ENCODE measurements at regions not wholly inside any gene's neighbourhood (a gene's known extent, or its start where the extent isn't known, plus 50 kb on each side); places are given as distances from the start of the nearest gene placed in this dataset.

DNA sequence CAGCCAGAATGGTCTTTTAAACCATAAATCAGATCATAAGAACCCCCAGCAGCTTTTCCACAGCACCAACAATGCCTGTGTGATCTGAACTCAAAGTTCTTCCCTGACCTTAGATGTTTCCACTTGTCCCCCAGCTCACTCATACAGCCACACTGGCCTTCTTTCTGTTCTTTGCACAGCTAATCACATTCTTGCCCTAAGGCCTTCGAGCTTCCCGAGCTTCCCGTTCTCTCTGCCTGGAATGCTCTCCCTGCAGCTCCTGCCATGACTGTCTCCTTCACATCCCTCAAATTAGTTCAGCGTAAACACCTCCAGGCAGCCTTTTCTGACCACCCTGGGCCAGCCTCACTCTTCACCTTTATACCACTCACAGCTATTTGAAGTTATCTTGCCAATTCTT is 166.8 kb upstream of the NFE2L3 start:
- H3K4me3 ChIP-seq: no peak overlapping the region
- ATAC-seq (no peak), DNase-seq (no peak)
- intact Hi-C loops (cut with DNase I): no loop called here
- H3K9me3 ChIP-seq: no peaks in the 10 kb centered on the region
- H3K27me3 ChIP-seq: no peaks in the 10 kb centered on the region
- H3K36me3 ChIP-seq: no peaks in the 10 kb centered on the region
- no peak overlapping the region for H3K27ac ChIP-seq
- H3K4me1 ChIP-seq: peaks cover 0 to 8% (median 0%) of the 10 kb centered on the region in 4 donors
- WGBS (ENCODE audit: insufficient coverage, low coverage, low lambda C conversion rate, missing lambda C conversion rate): 69% methylated on average over 4 of the region's 4 CpGs
- TF ChIP-seq, protein P1, sequence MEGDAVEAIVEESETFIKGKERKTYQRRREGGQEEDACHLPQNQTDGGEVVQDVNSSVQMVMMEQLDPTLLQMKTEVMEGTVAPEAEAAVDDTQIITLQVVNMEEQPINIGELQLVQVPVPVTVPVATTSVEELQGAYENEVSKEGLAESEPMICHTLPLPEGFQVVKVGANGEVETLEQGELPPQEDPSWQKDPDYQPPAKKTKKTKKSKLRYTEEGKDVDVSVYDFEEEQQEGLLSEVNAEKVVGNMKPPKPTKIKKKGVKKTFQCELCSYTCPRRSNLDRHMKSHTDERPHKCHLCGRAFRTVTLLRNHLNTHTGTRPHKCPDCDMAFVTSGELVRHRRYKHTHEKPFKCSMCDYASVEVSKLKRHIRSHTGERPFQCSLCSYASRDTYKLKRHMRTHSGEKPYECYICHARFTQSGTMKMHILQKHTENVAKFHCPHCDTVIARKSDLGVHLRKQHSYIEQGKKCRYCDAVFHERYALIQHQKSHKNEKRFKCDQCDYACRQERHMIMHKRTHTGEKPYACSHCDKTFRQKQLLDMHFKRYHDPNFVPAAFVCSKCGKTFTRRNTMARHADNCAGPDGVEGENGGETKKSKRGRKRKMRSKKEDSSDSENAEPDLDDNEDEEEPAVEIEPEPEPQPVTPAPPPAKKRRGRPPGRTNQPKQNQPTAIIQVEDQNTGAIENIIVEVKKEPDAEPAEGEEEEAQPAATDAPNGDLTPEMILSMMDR (IDR thresholded peaks at IDR 0.05): no peak
- no peak for TF ChIP-seq POLR2A (IDR thresholded peaks at IDR 0.05)

DNA sequence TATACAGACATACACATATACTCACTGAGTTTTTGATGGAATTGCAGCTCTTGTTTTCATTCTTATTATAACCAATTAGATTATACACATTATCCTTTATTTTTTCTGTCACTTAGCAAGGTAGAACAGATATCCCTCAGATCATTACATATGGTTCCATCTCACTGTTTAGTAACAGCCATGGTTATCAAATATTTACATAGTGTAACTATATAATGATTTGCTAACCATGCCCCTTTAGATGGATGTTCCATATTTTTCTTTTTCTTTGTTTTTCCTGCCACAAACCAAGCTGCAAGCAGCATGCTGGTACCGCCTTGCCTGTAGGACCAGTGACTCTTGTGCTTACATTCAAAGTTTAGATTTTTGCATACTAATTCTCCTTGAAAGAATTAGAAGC is 163.4 kb upstream of the NFE2L3 start:
- TF ChIP-seq, protein P1 (IDR thresholded peaks at IDR 0.05): no peak
- TF ChIP-seq POLR2A (IDR thresholded peaks at IDR 0.05): no peak
- DNase-seq: no peak
- intact Hi-C loops (cut with DNase I): no loop called here
- Histone ChIP-seq H3K27me3 (no peaks in the 10 kb centered on the region), H3K36me3 (no peaks in the 10 kb centered on the region), H3K4me3 (no peak overlapping the region), H3K9me3 (no peaks in the 10 kb centered on the region), H3K4me1 (peaks cover 0 to 8% (median 0%) of the 10 kb centered on the region in 4 donors), H3K27ac (no peak overlapping the region)
- WGBS (ENCODE audit: insufficient coverage, low coverage, low lambda C conversion rate, missing lambda C conversion rate): 100% methylated on average over 1 of the region's 1 CpG
- no peak for ATAC-seq

DNA sequence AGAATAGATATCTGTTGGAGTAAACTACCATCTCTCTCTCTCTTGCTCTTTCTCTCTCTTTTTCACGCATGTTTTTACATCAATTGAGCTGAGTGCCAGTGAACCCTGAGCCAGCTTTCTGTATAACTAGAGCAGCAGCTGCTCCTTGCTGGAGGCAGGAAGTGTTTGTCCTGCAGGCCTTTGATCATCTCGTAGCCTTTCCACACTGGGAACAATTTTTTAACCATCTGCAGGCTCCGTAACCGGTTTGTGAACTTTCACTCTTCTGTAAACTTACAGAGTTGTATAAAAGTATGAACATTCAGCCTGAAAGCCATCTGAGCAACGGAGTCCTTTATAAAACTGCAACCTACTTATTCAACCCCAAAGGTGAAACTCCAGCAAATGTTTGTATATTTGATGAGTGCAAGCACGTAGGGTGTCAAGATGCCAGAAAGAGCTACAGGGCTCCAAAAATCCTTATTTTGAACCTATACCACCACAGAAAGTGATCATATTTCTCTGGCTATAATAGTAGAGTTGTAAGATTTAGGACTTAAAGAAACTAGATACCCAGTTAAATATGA is 162.8 kb upstream of the NFE2L3 start:
- intact Hi-C loops (cut with DNase I): no loop called here
- peak; percentile 59 to 73 (median 60) for ATAC-seq
- Histone ChIP-seq H3K4me1 (peaks cover 0 to 8% (median 0%) of the 10 kb centered on the region in 4 donors), H3K9me3 (no peaks in the 10 kb centered on the region), H3K27ac (no peak overlapping the region), H3K4me3 (no peak overlapping the region), H3K27me3 (no peaks in the 10 kb centered on the region), H3K36me3 (no peaks in the 10 kb centered on the region)
- DNase-seq: no peak
- TF ChIP-seq POLR2A (IDR thresholded peaks at IDR 0.05): no peak
- TF ChIP-seq, protein P1 (IDR thresholded peaks at IDR 0.05): no peak
- WGBS (ENCODE audit: insufficient coverage, low coverage, low lambda C conversion rate, missing lambda C conversion rate): 20% methylated on average over 6 of the region's 6 CpGs

DNA sequence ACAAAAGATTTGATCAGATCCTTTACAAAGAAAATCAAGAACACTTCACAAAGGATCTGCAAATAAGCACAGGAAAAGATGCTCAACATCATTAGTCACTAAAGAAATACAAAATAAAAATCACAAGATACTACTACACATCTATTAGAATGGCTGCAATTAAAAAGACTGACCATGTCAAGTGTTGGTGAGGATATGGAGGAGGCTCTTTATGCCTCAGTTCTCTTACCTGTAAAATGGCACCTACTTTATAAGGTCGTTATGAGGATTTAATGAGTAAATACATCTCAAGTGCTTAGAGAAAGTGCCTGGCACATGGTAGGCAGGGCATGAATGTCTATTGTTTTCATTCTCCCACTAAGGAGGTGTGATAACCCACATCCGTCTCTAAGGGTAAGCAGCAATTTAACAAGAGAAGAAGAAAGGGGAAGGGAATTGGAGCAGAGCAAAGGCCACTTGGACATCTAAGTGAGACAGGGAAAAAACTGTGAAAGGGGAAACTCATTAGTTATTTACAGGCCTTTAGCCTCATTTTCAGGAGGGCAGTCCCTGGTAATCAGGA is 157.5 kb upstream of the NFE2L3 start:
- no peaks in the 10 kb centered on the region for H3K9me3 ChIP-seq
- H3K4me1 ChIP-seq: peaks cover 0 to under 1% (median 0%) of the 10 kb centered on the region in 4 donors
- no peak overlapping the region for H3K27ac ChIP-seq
- H3K4me3 ChIP-seq: no peak overlapping the region
- TF ChIP-seq, protein P1 (IDR thresholded peaks at IDR 0.05): no peak
- TF ChIP-seq POLR2A (IDR thresholded peaks at IDR 0.05): no peak
- WGBS (ENCODE audit: insufficient coverage, low coverage, low lambda C conversion rate, missing lambda C conversion rate): 71% methylated on average over 2 of the region's 2 CpGs
- H3K27me3 ChIP-seq: no peaks in the 10 kb centered on the region
- ATAC-seq (no peak), DNase-seq (no peak)
- H3K36me3 ChIP-seq: no peaks in the 10 kb centered on the region
- intact Hi-C loops (cut with DNase I): no loop called here
